ENCODE measurements at regions not wholly inside any gene's neighbourhood (a gene's known extent, or its start where the extent isn't known, plus 50 kb on each side); places are given as distances from the start of the nearest gene placed in this dataset.

- intact Hi-C loops (cut with micrococcal nuclease), result no loop called here
- Mint-ChIP-seq H3K9me3 (peaks cover 0 to 5% (median 2%) of the 10 kb centered on the region in 7 donors), H3K36me3 (no peaks in the 10 kb centered on the region), H3K27me3 (ENCODE audit: low read depth in 3 of 3) (no peaks in the 10 kb centered on the region), H3K4me1 (no peaks in the 10 kb centered on the region), H3K27ac (no peak overlapping the region), H3K4me3 (no peak overlapping the region)
- H3K4me2 ChIP-seq (replicated peaks; ENCODE audit: extremely low read depth, low read length, poor library complexity, severe bottlenecking), result no peak overlapping the region
- H3K4me3 ChIP-seq (replicated peaks in 1 of 3; ENCODE audit: low read depth in 2 of 3, low read length in 3 of 3), result no peak overlapping the region
- H3K9ac ChIP-seq (ENCODE audit: insufficient read depth, low read length, poor library complexity, severe bottlenecking), result no peak overlapping the region
- no peaks in the 10 kb centered on the region for H3K4me1 ChIP-seq (ENCODE audit: control insufficient read depth in 1 of 2, insufficient read depth in 2 of 2, low read length in 2 of 2)
- no peak for DNase-seq
- WGBS (ENCODE audit: insufficient coverage), result no CpG with 5 or more reads among the region's 1 CpG
- H3K27ac ChIP-seq (ENCODE audit: low read depth in 1 of 2, low read length in 2 of 2), result no peak overlapping the region
- no peaks in the 10 kb centered on the region for H3K36me3 ChIP-seq (replicated peaks in 1 of 2; ENCODE audit: control insufficient read depth in 1 of 2, insufficient read depth in 2 of 2, low read length in 2 of 2)
- H2AFZ ChIP-seq (ENCODE audit: insufficient read depth, low read depth, low read length, poor library complexity, severe bottlenecking), result no peak overlapping the region
- no peaks in the 10 kb centered on the region for H3K27me3 ChIP-seq (ENCODE audit: control insufficient read depth in 2 of 2, insufficient read depth in 2 of 2, low read length in 2 of 2)
- H4K20me1 ChIP-seq (ENCODE audit: insufficient read depth, low read length), result no peaks in the 10 kb centered on the region
- no peaks in the 10 kb centered on the region for H3K9me3 ChIP-seq (replicated peaks in 1 of 2; ENCODE audit: control insufficient read depth in 1 of 2, insufficient read depth in 1 of 2, low read length in 2 of 2)
- H3K79me2 ChIP-seq (ENCODE audit: insufficient read depth, low read length), result no peaks in the 10 kb centered on the region
- TF ChIP-seq, protein P1, sequence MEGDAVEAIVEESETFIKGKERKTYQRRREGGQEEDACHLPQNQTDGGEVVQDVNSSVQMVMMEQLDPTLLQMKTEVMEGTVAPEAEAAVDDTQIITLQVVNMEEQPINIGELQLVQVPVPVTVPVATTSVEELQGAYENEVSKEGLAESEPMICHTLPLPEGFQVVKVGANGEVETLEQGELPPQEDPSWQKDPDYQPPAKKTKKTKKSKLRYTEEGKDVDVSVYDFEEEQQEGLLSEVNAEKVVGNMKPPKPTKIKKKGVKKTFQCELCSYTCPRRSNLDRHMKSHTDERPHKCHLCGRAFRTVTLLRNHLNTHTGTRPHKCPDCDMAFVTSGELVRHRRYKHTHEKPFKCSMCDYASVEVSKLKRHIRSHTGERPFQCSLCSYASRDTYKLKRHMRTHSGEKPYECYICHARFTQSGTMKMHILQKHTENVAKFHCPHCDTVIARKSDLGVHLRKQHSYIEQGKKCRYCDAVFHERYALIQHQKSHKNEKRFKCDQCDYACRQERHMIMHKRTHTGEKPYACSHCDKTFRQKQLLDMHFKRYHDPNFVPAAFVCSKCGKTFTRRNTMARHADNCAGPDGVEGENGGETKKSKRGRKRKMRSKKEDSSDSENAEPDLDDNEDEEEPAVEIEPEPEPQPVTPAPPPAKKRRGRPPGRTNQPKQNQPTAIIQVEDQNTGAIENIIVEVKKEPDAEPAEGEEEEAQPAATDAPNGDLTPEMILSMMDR (IDR thresholded peaks at IDR 0.05), result no peak
Measured at GRCh38 chr2:41605311-41605710, 442.5 kb upstream of the PKDCC start.

GRCh38 chr2:41605914-41606313 is 441.9 kb upstream of the PKDCC start:
- no peak overlapping the region for H3K4me3 Mint-ChIP-seq
- no peaks in the 10 kb centered on the region for H4K20me1 ChIP-seq (ENCODE audit: insufficient read depth, low read length)

More at GRCh38 chr2:41605914-41606313, 441.9 kb upstream of the PKDCC start:
- peaks cover 0 to 5% (median 2%) of the 10 kb centered on the region in 7 donors for H3K9me3 Mint-ChIP-seq
- no peaks in the 10 kb centered on the region for H3K36me3 Mint-ChIP-seq
- Histone ChIP-seq H3K79me2 (ENCODE audit: insufficient read depth, low read length) (no peaks in the 10 kb centered on the region), H3K4me1 (ENCODE audit: control insufficient read depth in 1 of 2, insufficient read depth in 2 of 2, low read length in 2 of 2) (no peaks in the 10 kb centered on the region), H3K27ac (ENCODE audit: low read depth in 1 of 2, low read length in 2 of 2) (no peak overlapping the region), H2AFZ (ENCODE audit: insufficient read depth, low read depth, low read length, poor library complexity, severe bottlenecking) (no peak overlapping the region), H3K4me2 (replicated peaks; ENCODE audit: extremely low read depth, low read length, poor library complexity, severe bottlenecking) (no peak overlapping the region), H3K9ac (ENCODE audit: insufficient read depth, low read length, poor library complexity, severe bottlenecking) (no peak overlapping the region), H3K36me3 (replicated peaks in 1 of 2; ENCODE audit: control insufficient read depth in 1 of 2, insufficient read depth in 2 of 2, low read length in 2 of 2) (no peaks in the 10 kb centered on the region), H3K4me3 (replicated peaks in 1 of 3; ENCODE audit: low read depth in 2 of 3, low read length in 3 of 3) (no peak overlapping the region), H3K9me3 (replicated peaks in 1 of 2; ENCODE audit: control insufficient read depth in 1 of 2, insufficient read depth in 1 of 2, low read length in 2 of 2) (no peaks in the 10 kb centered on the region), H3K27me3 (ENCODE audit: control insufficient read depth in 2 of 2, insufficient read depth in 2 of 2, low read length in 2 of 2) (no peaks in the 10 kb centered on the region)
- H3K27me3 Mint-ChIP-seq (ENCODE audit: low read depth in 3 of 3), result no peaks in the 10 kb centered on the region
- TF ChIP-seq, protein P1 (IDR thresholded peaks at IDR 0.05), result no peak
- H3K27ac Mint-ChIP-seq, result no peak overlapping the region
- no peaks in the 10 kb centered on the region for H3K4me1 Mint-ChIP-seq
- DNase-seq, result no peak
- intact Hi-C loops (cut with micrococcal nuclease), result no loop called here
